ENCODE measurements at regions not wholly inside any gene's neighbourhood (a gene's known extent, or its start where the extent isn't known, plus 50 kb on each side); places are given as distances from the start of the nearest gene placed in this dataset.

DNA sequence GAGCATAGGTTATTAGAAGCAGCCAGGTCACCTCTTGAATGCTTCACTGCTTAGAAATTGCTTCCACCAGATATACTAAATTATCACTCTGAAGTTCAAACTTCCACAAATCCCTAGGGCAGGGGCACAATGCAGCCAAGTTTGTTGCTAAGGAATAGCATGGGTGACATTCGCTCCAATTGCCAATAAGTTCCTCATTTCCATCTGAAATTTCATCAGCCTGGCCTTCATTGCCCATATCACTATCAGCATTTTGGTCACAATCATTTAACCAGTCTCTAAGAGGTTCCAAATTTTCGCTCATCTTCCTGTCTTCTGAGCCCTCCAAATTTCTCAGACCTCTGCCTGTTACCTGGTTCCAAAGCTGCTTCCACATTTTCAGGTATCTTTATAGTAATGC lies 356.1 kb downstream of the DAD1 start:
- H3K4me2 ChIP-seq (ENCODE audit: low read depth, low read length, poor library complexity, severe bottlenecking), result no peak overlapping the region
- TF ChIP-seq, protein P1, sequence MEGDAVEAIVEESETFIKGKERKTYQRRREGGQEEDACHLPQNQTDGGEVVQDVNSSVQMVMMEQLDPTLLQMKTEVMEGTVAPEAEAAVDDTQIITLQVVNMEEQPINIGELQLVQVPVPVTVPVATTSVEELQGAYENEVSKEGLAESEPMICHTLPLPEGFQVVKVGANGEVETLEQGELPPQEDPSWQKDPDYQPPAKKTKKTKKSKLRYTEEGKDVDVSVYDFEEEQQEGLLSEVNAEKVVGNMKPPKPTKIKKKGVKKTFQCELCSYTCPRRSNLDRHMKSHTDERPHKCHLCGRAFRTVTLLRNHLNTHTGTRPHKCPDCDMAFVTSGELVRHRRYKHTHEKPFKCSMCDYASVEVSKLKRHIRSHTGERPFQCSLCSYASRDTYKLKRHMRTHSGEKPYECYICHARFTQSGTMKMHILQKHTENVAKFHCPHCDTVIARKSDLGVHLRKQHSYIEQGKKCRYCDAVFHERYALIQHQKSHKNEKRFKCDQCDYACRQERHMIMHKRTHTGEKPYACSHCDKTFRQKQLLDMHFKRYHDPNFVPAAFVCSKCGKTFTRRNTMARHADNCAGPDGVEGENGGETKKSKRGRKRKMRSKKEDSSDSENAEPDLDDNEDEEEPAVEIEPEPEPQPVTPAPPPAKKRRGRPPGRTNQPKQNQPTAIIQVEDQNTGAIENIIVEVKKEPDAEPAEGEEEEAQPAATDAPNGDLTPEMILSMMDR (conservative IDR thresholded peaks at IDR 0.05; ENCODE audit: low read length), result no peak
- TF ChIP-seq EZH2phosphoT487 (IDR thresholded peaks at IDR 0.05; ENCODE audit: borderline replicate concordance), result no peak
- H4K20me1 ChIP-seq (ENCODE audit: insufficient read depth, low read length, poor library complexity, severe bottlenecking), result no peaks in the 10 kb centered on the region
- peaks cover 18% of the 10 kb centered on the region; the same call in 1 of the 2 replicates for H3K9me3 ChIP-seq (ENCODE audit: insufficient read depth, low read depth, low read length)
- no peak overlapping the region for H3K4me3 ChIP-seq (ENCODE audit: low read length, poor library complexity, severe bottlenecking)
- peaks cover 36% of the 10 kb centered on the region for H3K4me1 ChIP-seq (ENCODE audit: insufficient read depth, low read length, poor library complexity, severe bottlenecking)
- H2AFZ ChIP-seq (ENCODE audit: low read length), result no peak overlapping the region
- peaks cover 11% of the 10 kb centered on the region; the same call in 1 of the 2 replicates for H3F3A ChIP-seq (ENCODE audit: low read depth)
- no peaks in the 10 kb centered on the region for H3K9me2 ChIP-seq (replicated peaks; ENCODE audit: low read depth, low read length)
- H3K36me3 ChIP-seq (ENCODE audit: insufficient read depth, low read length), result no peaks in the 10 kb centered on the region
- no peak overlapping the region for H3K9ac ChIP-seq (ENCODE audit: low read depth, low read length, poor library complexity, severe bottlenecking)
- no peaks in the 10 kb centered on the region for H3K27me3 ChIP-seq (ENCODE audit: insufficient read depth, low read length, poor library complexity, severe bottlenecking)
- H3K79me2 ChIP-seq (ENCODE audit: insufficient read depth, low read length), result no peaks in the 10 kb centered on the region

DNA sequence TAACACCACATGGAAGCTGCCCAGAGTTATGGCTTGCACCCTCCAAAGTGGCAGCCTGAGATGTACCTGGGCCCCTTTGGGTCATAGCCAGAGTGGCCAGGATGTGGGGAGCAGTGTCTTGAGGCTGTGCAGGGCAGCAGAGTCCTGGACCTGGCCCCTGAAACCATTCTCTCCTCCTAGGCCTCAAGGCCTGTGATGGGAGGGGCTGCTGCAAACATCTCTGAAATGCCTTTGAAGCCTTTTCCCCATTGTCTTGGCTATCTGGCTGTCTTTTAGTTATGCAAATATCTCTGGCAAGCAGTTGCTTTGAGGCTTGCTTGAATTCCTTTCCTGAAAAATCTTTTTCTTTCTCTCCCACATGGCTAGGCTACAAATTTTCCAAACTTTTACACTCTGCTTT lies 356.5 kb downstream of the DAD1 start:
- H3K9me3 ChIP-seq (ENCODE audit: insufficient read depth, low read depth, low read length), result peaks cover 18% of the 10 kb centered on the region; the same call in 1 of the 2 replicates
- H3K79me2 ChIP-seq (ENCODE audit: insufficient read depth, low read length), result no peaks in the 10 kb centered on the region
- peaks cover 36% of the 10 kb centered on the region for H3K4me1 ChIP-seq (ENCODE audit: insufficient read depth, low read length, poor library complexity, severe bottlenecking)
- no peak overlapping the region for H3K4me2 ChIP-seq (ENCODE audit: low read depth, low read length, poor library complexity, severe bottlenecking)
- H4K20me1 ChIP-seq (ENCODE audit: insufficient read depth, low read length, poor library complexity, severe bottlenecking), result no peaks in the 10 kb centered on the region
- H2AFZ ChIP-seq (ENCODE audit: low read length), result no peak overlapping the region
- no peaks in the 10 kb centered on the region for H3K9me2 ChIP-seq (replicated peaks; ENCODE audit: low read depth, low read length)
- H3K4me3 ChIP-seq (ENCODE audit: low read length, poor library complexity, severe bottlenecking), result no peak overlapping the region
- TF ChIP-seq EZH2phosphoT487 (IDR thresholded peaks at IDR 0.05; ENCODE audit: borderline replicate concordance), result no peak
- TF ChIP-seq, protein P1 (conservative IDR thresholded peaks at IDR 0.05; ENCODE audit: low read length), result no peak
- no peaks in the 10 kb centered on the region for H3K36me3 ChIP-seq (ENCODE audit: insufficient read depth, low read length)
- peaks cover 11% of the 10 kb centered on the region; the same call in 1 of the 2 replicates for H3F3A ChIP-seq (ENCODE audit: low read depth)
- no peaks in the 10 kb centered on the region for H3K27me3 ChIP-seq (ENCODE audit: insufficient read depth, low read length, poor library complexity, severe bottlenecking)
- H3K9ac ChIP-seq (ENCODE audit: low read depth, low read length, poor library complexity, severe bottlenecking), result no peak overlapping the region

DNA sequence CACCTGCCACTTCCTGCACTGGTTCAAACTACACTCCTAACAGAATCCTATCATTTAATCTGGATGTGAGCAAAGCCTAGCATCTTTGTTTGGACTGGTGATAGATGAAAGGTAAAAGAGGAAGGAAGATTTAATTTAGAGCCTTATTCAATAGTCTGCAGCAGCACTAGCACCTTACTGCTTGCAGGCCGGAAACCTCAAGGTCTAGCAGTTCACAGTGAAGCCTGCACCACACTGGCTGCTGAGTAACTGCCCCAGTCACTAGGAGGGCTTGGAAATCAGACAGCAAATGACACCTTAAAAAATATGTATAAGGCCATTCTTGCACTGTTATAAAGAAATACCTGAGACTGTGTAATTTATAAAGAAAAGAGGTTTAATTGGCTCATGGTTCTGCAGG lies 358.0 kb downstream of the DAD1 start:
- Histone ChIP-seq H2AFZ (ENCODE audit: low read length) (no peak overlapping the region), H3K27me3 (ENCODE audit: insufficient read depth, low read length, poor library complexity, severe bottlenecking) (no peaks in the 10 kb centered on the region)
- TF ChIP-seq, protein P1 (conservative IDR thresholded peaks at IDR 0.05; ENCODE audit: low read length), result no peak
- TF ChIP-seq EZH2phosphoT487 (IDR thresholded peaks at IDR 0.05; ENCODE audit: borderline replicate concordance), result no peak

More for the DNA sequence above, 358.0 kb downstream of the DAD1 start:
- Histone ChIP-seq H3K9me2 (replicated peaks; ENCODE audit: low read depth, low read length) (no peaks in the 10 kb centered on the region), H3K79me2 (ENCODE audit: insufficient read depth, low read length) (no peaks in the 10 kb centered on the region), H3K4me2 (ENCODE audit: low read depth, low read length, poor library complexity, severe bottlenecking) (peak overlapping the region; percentile 68), H4K20me1 (ENCODE audit: insufficient read depth, low read length, poor library complexity, severe bottlenecking) (no peaks in the 10 kb centered on the region), H3K9me3 (ENCODE audit: insufficient read depth, low read depth, low read length) (peaks cover 18% of the 10 kb centered on the region; the same call in 1 of the 2 replicates), H3K9ac (ENCODE audit: low read depth, low read length, poor library complexity, severe bottlenecking) (peak overlapping the region; percentile 67), H3K4me3 (ENCODE audit: low read length, poor library complexity, severe bottlenecking) (peak overlapping the region; percentile 60), H3K36me3 (ENCODE audit: insufficient read depth, low read length) (no peaks in the 10 kb centered on the region), H3F3A (ENCODE audit: low read depth) (peaks cover 11% of the 10 kb centered on the region; the same call in 1 of the 2 replicates), H3K4me1 (ENCODE audit: insufficient read depth, low read length, poor library complexity, severe bottlenecking) (peaks cover 42% of the 10 kb centered on the region)

All from Loucy (cell line).